ENCODE measurements at regions not wholly inside any gene's neighbourhood (a gene's known extent, or its start where the extent isn't known, plus 50 kb on each side); places are given as distances from the start of the nearest gene placed in this dataset.
A peak's percentile ranks its signal among the peaks of the same experiment; 100 is the strongest.

- no peaks in the 10 kb centered on the region for H3K79me2 ChIP-seq (ENCODE audit: low read length)
- TF ChIP-seq EZH2phosphoT487 (IDR thresholded peaks at IDR 0.05; ENCODE audit: low read depth) (no peak), CTCF (IDR thresholded peaks at IDR 0.05; ENCODE audit: low read depth, low read length) (no peak)
Measured at GRCh38 chr7:67375427-67375826, 378.8 kb downstream of the TYW1 start.

DNA sequence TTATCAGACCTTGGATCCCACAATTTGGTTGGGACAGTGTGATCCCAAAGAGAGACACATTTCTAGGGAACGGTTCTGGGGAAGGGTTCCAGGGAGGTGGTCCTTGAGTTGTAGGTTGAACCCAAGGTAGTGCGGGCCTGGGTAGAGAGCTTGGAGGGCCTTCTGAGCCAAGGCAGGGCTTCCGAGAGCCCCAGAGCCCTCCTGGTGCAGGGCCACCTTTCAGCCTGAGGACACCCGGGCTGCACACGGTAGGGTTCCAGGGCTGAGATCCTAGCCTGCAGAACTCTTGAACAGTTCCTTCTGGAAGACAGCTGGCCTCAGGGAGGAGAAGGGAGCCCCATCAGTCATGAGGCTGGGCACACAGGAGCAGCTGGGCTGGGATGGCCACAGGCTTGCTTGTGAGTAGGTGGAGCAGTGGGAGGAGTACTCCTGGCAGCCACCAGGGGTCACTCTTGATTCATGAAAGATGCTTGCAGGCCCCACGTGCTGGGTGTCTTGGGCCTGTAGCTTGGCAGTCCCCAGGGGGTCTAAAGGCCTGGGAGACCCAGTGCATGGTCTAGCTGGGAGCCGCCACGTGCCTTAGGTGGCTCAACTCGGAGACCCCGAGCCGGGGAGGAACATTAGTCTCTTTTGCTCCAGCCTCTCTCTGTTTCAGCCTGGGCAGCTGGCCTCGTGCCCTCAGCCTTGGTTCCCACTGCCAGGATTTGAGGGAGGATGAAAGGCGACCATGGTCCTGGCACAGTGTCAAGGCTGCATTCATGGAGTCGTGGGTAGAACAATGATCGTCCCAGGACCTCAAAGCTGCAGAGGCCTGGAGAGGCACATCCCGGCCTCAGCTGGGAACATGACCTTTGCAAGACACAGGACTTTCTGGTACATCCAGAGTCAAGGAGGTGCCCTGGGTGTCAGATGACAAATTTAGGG, 381.6 kb downstream of the TYW1 start:
- no peak overlapping the region for H3K4me2 ChIP-seq (ENCODE audit: low read length)

More at GRCh38 chr7:67375427-67375826, 378.8 kb downstream of the TYW1 start:
- no peaks in the 10 kb centered on the region for H4K20me1 ChIP-seq (ENCODE audit: insufficient read depth, low read length)
- no peak overlapping the region for H3K9ac ChIP-seq (ENCODE audit: low read length)
- H3K4me2 ChIP-seq (ENCODE audit: low read length) = no peak overlapping the region
- no peak overlapping the region for H3K4me3 ChIP-seq (ENCODE audit: low read length)
- no peaks in the 10 kb centered on the region for H3K4me1 ChIP-seq (ENCODE audit: low read length)
- no peaks in the 10 kb centered on the region for H3K9me3 ChIP-seq (ENCODE audit: insufficient read depth, low read length)
- H2AFZ ChIP-seq (ENCODE audit: low read depth, low read length) = no peak overlapping the region
- H3K27ac ChIP-seq (ENCODE audit: low read length) = no peak overlapping the region
- no peaks in the 10 kb centered on the region for H3K36me3 ChIP-seq (replicated peaks; ENCODE audit: low read depth, low read length)
- no peaks in the 10 kb centered on the region for H3K27me3 ChIP-seq (ENCODE audit: low read depth, low read length)

DNA sequence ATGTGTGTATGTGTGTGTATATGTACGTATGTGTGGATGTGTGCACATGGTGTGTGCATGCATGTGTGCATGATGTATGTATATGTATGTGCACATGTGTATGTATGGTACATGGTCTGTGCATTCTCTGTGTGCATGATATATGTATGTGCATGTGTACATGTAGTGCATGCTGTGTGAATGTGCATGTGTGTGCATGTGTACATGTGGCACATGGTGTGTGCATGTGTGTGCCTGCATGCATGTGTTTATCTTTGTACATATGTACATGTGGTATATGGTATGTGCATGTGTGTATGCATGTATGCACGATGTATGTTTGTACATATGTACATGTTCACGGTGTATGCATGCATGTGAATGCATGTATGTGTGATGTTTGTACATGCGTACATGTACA, 383.7 kb downstream of the TYW1 start:
- Histone ChIP-seq H3K9ac (ENCODE audit: low read length) (no peak overlapping the region), H3K27ac (ENCODE audit: low read length) (no peak overlapping the region), H3K4me1 (ENCODE audit: low read length) (no peaks in the 10 kb centered on the region), H2AFZ (ENCODE audit: low read depth, low read length) (no peak overlapping the region), H3K4me2 (ENCODE audit: low read length) (no peak overlapping the region), H4K20me1 (ENCODE audit: insufficient read depth, low read length) (no peaks in the 10 kb centered on the region), H3K79me2 (ENCODE audit: low read length) (no peaks in the 10 kb centered on the region), H3K27me3 (ENCODE audit: low read depth, low read length) (no peaks in the 10 kb centered on the region), H3K9me3 (ENCODE audit: insufficient read depth, low read length) (no peaks in the 10 kb centered on the region), H3K36me3 (replicated peaks; ENCODE audit: low read depth, low read length) (no peaks in the 10 kb centered on the region), H3K4me3 (ENCODE audit: low read length) (no peak overlapping the region)
- TF ChIP-seq EZH2phosphoT487 (IDR thresholded peaks at IDR 0.05; ENCODE audit: low read depth) (no peak), CTCF (IDR thresholded peaks at IDR 0.05; ENCODE audit: low read depth, low read length) (no peak)

More for the DNA sequence above, 381.6 kb downstream of the TYW1 start:
- H2AFZ ChIP-seq (ENCODE audit: low read depth, low read length) = peak overlapping the region; percentile 57; the same call in 1 of the 2 replicates
- no peak overlapping the region for H3K9ac ChIP-seq (ENCODE audit: low read length)
- no peaks in the 10 kb centered on the region for H4K20me1 ChIP-seq (ENCODE audit: insufficient read depth, low read length)
- no peaks in the 10 kb centered on the region for H3K4me1 ChIP-seq (ENCODE audit: low read length)
- H3K36me3 ChIP-seq (replicated peaks; ENCODE audit: low read depth, low read length) = no peaks in the 10 kb centered on the region
- H3K4me3 ChIP-seq (ENCODE audit: low read length) = no peak overlapping the region
- no peaks in the 10 kb centered on the region for H3K9me3 ChIP-seq (ENCODE audit: insufficient read depth, low read length)
- H3K79me2 ChIP-seq (ENCODE audit: low read length) = no peaks in the 10 kb centered on the region
- no peaks in the 10 kb centered on the region for H3K27me3 ChIP-seq (ENCODE audit: low read depth, low read length)
- H3K27ac ChIP-seq (ENCODE audit: low read length) = no peak overlapping the region
- TF ChIP-seq CTCF (IDR thresholded peaks at IDR 0.05; ENCODE audit: low read depth, low read length) = peak; percentile 79
- no peak for TF ChIP-seq EZH2phosphoT487 (IDR thresholded peaks at IDR 0.05; ENCODE audit: low read depth)

DNA sequence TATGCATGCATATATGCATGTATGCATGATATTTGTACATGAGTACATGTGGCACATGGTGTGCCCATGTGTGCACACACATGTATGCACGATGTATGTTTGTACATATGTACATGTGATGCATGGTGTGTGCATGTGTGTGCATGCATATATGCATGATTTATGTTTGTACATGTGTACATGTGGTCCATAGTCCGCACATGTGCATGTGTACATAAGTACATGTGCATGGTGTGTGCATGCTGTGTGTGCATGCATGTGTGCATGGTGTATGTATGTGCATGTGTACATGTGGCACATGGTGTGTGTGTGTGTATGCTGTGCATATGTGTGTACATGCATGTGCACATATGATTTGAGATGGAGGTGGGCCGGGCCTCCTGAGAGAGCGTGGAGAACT, 384.2 kb downstream of the TYW1 start:
- Histone ChIP-seq H2AFZ (ENCODE audit: low read depth, low read length) (no peak overlapping the region), H3K27me3 (ENCODE audit: low read depth, low read length) (no peaks in the 10 kb centered on the region), H3K9me3 (ENCODE audit: insufficient read depth, low read length) (no peaks in the 10 kb centered on the region), H4K20me1 (ENCODE audit: insufficient read depth, low read length) (no peaks in the 10 kb centered on the region), H3K4me2 (ENCODE audit: low read length) (no peak overlapping the region), H3K4me1 (ENCODE audit: low read length) (no peaks in the 10 kb centered on the region), H3K4me3 (ENCODE audit: low read length) (no peak overlapping the region), H3K36me3 (replicated peaks; ENCODE audit: low read depth, low read length) (no peaks in the 10 kb centered on the region), H3K27ac (ENCODE audit: low read length) (no peak overlapping the region), H3K9ac (ENCODE audit: low read length) (no peak overlapping the region), H3K79me2 (ENCODE audit: low read length) (no peaks in the 10 kb centered on the region)
- no peak for TF ChIP-seq CTCF (IDR thresholded peaks at IDR 0.05; ENCODE audit: low read depth, low read length)
- TF ChIP-seq EZH2phosphoT487 (IDR thresholded peaks at IDR 0.05; ENCODE audit: low read depth) = no peak

All from OCI-LY3 (cell line).